Immature natural killer cell (primary cell): ENCODE measurements at regions not wholly inside any gene's neighbourhood (a gene's known extent, or its start where the extent isn't known, plus 50 kb on each side); places are given as distances from the start of the nearest gene placed in this dataset.

Source experiments
- DNase-seq, 3 donors: peaks; one replicate each; pipeline ENCODE4 v3.0.0; 2022; ENCODE audit warnings: mixed read lengths in 1 of 3
- H3K27ac Mint-ChIP-seq, 6 donors: one replicate each; pipeline ENCODE4 v1.8.0; 2020; ENCODE audit warnings: mixed read lengths in 6 of 6, mild to moderate bottlenecking in 5 of 6, inconsistent platforms in 4 of 6, moderate library complexity in 3 of 6
- H3K27me3 Mint-ChIP-seq, 3 donors: one replicate each; pipeline ENCODE4 v1.8.0; 2020 to 2021; ENCODE audit warnings: low read depth in 3 of 3, mild to moderate bottlenecking in 3 of 3, mixed read lengths in 3 of 3, moderate library complexity in 3 of 3, inconsistent platforms in 1 of 3
- H3K36me3 Mint-ChIP-seq, 3 donors: one replicate each; pipeline ENCODE4 v1.8.0; 2020; ENCODE audit warnings: mixed read lengths in 3 of 3, inconsistent platforms in 2 of 3, mild to moderate bottlenecking in 2 of 3
- H3K4me1 Mint-ChIP-seq, 2 donors: one replicate each; pipeline ENCODE4 v1.8.0; 2020; ENCODE audit warnings: inconsistent platforms in 2 of 2, mild to moderate bottlenecking in 2 of 2, mixed read lengths in 2 of 2, moderate library complexity in 1 of 2
- H3K4me3 Mint-ChIP-seq, 5 donors: one replicate each; pipeline ENCODE4 v1.8.0; 2020; ENCODE audit warnings: mild to moderate bottlenecking in 5 of 5, mixed read lengths in 5 of 5, inconsistent platforms in 3 of 5, moderate library complexity in 3 of 5
- H3K9me3 Mint-ChIP-seq, 6 donors: one replicate each; pipeline ENCODE4 v1.8.0; 2020; ENCODE audit warnings: mild to moderate bottlenecking in 6 of 6, mixed read lengths in 6 of 6, inconsistent platforms in 4 of 6, moderate library complexity in 3 of 6

DNA sequence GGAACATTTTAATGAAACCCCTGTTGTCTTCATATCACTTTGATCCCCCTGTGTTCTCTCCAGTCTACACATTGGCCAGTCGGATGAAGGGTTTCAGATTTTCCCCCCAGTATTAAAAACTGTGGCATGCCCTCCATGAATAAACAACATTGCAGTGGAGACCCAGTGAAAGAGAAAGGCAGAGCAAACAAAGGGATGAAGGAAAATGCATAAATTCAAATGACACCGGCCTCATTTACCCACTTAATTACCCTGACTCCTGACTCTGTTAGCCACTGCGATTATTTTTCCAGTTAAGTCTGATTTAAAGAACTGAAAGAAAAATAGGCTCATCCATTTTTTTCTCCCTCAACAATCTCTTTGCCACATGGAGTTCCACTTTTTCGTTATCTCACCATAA lies 569.2 kb downstream of the TFAP2B start:
- Mint-ChIP-seq H3K36me3 (peaks cover 0 to 3% (median 0%) of the 10 kb centered on the region in 3 donors), H3K4me3 (no peak overlapping the region), H3K4me1 (no peaks in the 10 kb centered on the region), H3K27ac (no peak overlapping the region), H3K27me3 (peaks cover 0 to 4% (median 0%) of the 10 kb centered on the region in 3 donors), H3K9me3 (peaks cover 2 to 25% (median 5%) of the 10 kb centered on the region in 6 donors)
- DNase-seq = no peak

DNA sequence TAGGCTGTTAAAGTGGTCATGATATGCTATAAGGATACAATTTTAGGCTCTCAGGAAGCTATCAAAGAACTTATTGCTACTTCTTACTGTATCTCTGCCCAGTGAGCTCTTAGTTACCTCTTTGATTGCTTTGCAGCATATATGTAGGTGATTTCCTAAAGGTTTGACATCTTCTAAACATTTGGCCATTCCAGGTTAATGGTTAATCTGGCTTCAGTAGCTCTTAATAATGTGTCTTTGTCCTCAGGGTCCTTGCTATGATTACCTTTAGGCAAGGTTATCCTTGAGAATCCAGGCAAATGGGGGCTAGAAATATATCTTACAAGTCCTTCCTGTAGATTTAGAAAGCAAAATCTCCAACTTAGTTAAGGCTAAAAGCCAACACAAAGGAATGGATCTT lies 575.4 kb downstream of the TFAP2B start:
- Mint-ChIP-seq H3K36me3 (peaks cover 0 to 3% (median 0%) of the 10 kb centered on the region in 3 donors), H3K9me3 (peaks cover 2 to 36% (median 6%) of the 10 kb centered on the region in 6 donors), H3K4me3 (no peak overlapping the region), H3K27me3 (peaks cover 0 to 4% (median 0%) of the 10 kb centered on the region in 3 donors), H3K27ac (no peak overlapping the region), H3K4me1 (no peaks in the 10 kb centered on the region)
- DNase-seq = no peak

- H3K4me1 Mint-ChIP-seq = no peaks in the 10 kb centered on the region
- H3K36me3 Mint-ChIP-seq = peaks cover 0 to 3% (median 0%) of the 10 kb centered on the region in 3 donors
- DNase-seq = no peak
- H3K4me3 Mint-ChIP-seq = no peak overlapping the region
- peaks cover 0 to 30% (median 5%) of the 10 kb centered on the region in 6 donors for H3K9me3 Mint-ChIP-seq
- H3K27ac Mint-ChIP-seq = no peak overlapping the region
- H3K27me3 Mint-ChIP-seq = peaks cover 0 to 2% (median 0%) of the 10 kb centered on the region in 3 donors
Observed at GRCh38 chr6:51396583-51396982, 577.9 kb downstream of the TFAP2B start.

- H3K27ac Mint-ChIP-seq = no peak overlapping the region
Observed at GRCh38 chr6:51398064-51398705, 579.5 kb downstream of the TFAP2B start.

GRCh38 chr6:51398793-51399192 lies 580.1 kb downstream of the TFAP2B start:
- Mint-ChIP-seq H3K9me3 (peaks cover 0 to 22% (median 0%) of the 10 kb centered on the region in 6 donors), H3K27ac (no peak overlapping the region), H3K36me3 (no peaks in the 10 kb centered on the region), H3K4me1 (no peaks in the 10 kb centered on the region), H3K27me3 (peaks cover 0 to 2% (median 0%) of the 10 kb centered on the region in 3 donors), H3K4me3 (no peak overlapping the region)
- no peak for DNase-seq

More at GRCh38 chr6:51398064-51398705, 579.5 kb downstream of the TFAP2B start:
- Mint-ChIP-seq H3K4me1 (no peaks in the 10 kb centered on the region), H3K4me3 (no peak overlapping the region), H3K9me3 (peaks cover 0 to 23% (median 3%) of the 10 kb centered on the region in 6 donors), H3K36me3 (no peaks in the 10 kb centered on the region), H3K27me3 (peaks cover 0 to 2% (median 0%) of the 10 kb centered on the region in 3 donors)
- no peak for DNase-seq

- Mint-ChIP-seq H3K27ac (no peak overlapping the region), H3K36me3 (peaks cover 0 to 3% (median 0%) of the 10 kb centered on the region in 3 donors), H3K27me3 (no peaks in the 10 kb centered on the region), H3K4me3 (no peak overlapping the region), H3K9me3 (peaks cover 4 to 16% (median 9%) of the 10 kb centered on the region in 6 donors), H3K4me1 (no peaks in the 10 kb centered on the region)
- DNase-seq = no peak
Observed at GRCh38 chr6:51410453-51410852, 591.8 kb downstream of the TFAP2B start.

DNA sequence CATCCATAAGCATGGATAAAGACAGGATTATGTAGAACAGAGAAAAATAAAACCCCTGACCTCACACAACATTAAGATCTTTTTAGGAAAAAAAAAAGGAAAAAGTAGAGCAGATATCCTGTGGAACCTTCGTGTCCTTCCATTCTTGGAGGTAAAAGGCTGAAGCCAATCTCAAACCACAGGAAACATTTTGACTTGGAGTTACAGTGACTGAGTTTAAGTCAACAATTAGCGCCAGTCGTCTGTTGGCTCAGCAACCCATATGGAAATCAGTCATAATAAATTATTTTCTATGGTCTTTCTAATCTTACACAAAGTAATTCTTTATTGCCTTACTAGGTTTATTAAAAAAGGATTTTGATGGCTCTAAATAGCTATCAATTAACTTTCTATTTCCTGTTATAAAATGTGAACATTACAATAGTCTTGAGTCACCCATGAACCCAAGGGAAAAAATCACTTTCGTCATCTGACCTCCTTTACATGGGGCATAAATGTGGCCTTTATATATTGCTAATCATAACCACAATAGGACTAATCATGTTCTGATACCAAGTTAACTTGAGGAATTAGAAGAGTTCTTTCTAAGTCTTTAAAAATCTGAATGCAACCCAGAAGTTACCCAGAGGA lies 592.9 kb downstream of the TFAP2B start:
- DNase-seq = no peak
- Mint-ChIP-seq H3K27ac (no peak overlapping the region), H3K36me3 (peaks cover 0 to 3% (median 0%) of the 10 kb centered on the region in 3 donors), H3K27me3 (no peaks in the 10 kb centered on the region), H3K9me3 (peaks cover 4 to 7% (median 5%) of the 10 kb centered on the region in 6 donors), H3K4me1 (no peaks in the 10 kb centered on the region), H3K4me3 (no peak overlapping the region)

GRCh38 chr6:51414361-51414760 lies 595.7 kb downstream of the TFAP2B start:
- no peak for DNase-seq
- Mint-ChIP-seq H3K27ac (no peak overlapping the region), H3K9me3 (peaks cover 5 to 10% (median 5%) of the 10 kb centered on the region in 6 donors), H3K4me1 (no peaks in the 10 kb centered on the region), H3K36me3 (peaks cover 0 to 3% (median 0%) of the 10 kb centered on the region in 3 donors), H3K27me3 (no peaks in the 10 kb centered on the region), H3K4me3 (no peak overlapping the region)

DNA sequence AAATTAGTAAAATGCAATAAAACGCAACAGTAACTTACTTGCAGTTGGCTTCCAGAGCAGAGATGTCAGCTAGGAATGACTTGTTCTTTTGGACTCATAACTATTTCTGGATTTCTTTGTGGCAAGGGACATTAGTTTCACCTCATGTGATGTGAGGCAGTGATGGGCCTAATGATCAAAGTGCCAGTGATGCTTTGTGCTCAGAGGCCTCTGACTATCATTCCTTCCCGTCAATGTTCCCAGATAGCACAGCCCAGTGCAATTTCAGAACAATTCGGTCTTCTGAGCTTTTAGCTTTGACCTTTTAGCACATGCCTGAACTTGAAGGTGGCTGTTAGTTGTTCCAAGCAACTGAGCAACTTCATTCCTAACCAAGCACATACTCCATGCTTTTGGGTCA lies 596.8 kb downstream of the TFAP2B start:
- H3K36me3 Mint-ChIP-seq = peaks cover 0 to 3% (median 0%) of the 10 kb centered on the region in 3 donors
- H3K27me3 Mint-ChIP-seq = no peaks in the 10 kb centered on the region
- H3K27ac Mint-ChIP-seq = no peak overlapping the region
- H3K4me1 Mint-ChIP-seq = no peaks in the 10 kb centered on the region
- H3K9me3 Mint-ChIP-seq = peaks cover 2 to 18% (median 7%) of the 10 kb centered on the region in 6 donors
- no peak overlapping the region for H3K4me3 Mint-ChIP-seq
- no peak for DNase-seq

GRCh38 chr6:51429017-51429712 lies 610.5 kb downstream of the TFAP2B start:
- DNase-seq = no peak
- no peaks in the 10 kb centered on the region for H3K4me1 Mint-ChIP-seq
- H3K9me3 Mint-ChIP-seq = peaks cover 2 to 39% (median 5%) of the 10 kb centered on the region in 6 donors
- H3K4me3 Mint-ChIP-seq = no peak overlapping the region
- no peaks in the 10 kb centered on the region for H3K36me3 Mint-ChIP-seq
- no peak overlapping the region for H3K27ac Mint-ChIP-seq
- H3K27me3 Mint-ChIP-seq = peaks cover 0 to 4% (median 2%) of the 10 kb centered on the region in 3 donors

GRCh38 chr6:51430589-51430988 lies 611.9 kb downstream of the TFAP2B start:
- Mint-ChIP-seq H3K4me3 (no peak overlapping the region), H3K27ac (no peak overlapping the region), H3K4me1 (no peaks in the 10 kb centered on the region), H3K27me3 (peaks cover 0 to 2% (median 0%) of the 10 kb centered on the region in 3 donors), H3K9me3 (peaks cover 2 to 33% (median 6%) of the 10 kb centered on the region in 6 donors), H3K36me3 (no peaks in the 10 kb centered on the region)
- no peak for DNase-seq

DNA sequence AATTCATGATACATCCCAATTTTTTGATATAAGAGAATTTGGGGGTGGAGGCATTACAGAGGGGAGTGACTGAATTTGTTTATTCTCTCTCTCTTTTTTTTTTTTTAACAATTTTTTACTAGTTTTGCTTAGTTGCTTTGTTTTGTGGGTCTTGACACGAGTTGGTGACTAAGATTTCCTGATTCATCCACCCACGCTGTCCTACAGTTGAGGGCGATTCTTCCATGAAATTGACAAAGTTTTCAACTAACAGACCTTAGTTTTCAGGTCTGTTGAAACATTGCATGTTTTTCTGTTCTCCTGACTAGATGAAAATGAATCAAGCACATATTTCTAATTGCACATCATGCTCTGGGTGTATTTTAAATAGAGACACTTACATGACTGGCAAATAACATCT lies 613.8 kb downstream of the TFAP2B start:
- Mint-ChIP-seq H3K27ac (no peak overlapping the region), H3K27me3 (peaks cover 0 to 1% (median 0%) of the 10 kb centered on the region in 3 donors), H3K4me1 (no peaks in the 10 kb centered on the region), H3K9me3 (peaks cover 3 to 26% (median 6%) of the 10 kb centered on the region in 6 donors), H3K4me3 (no peak overlapping the region), H3K36me3 (no peaks in the 10 kb centered on the region)
- no peak for DNase-seq

- Mint-ChIP-seq H3K27ac (no peak overlapping the region), H3K9me3 (peaks cover 0 to 35% (median 4%) of the 10 kb centered on the region in 6 donors), H3K36me3 (peaks cover 0 to 4% (median 0%) of the 10 kb centered on the region in 3 donors), H3K4me3 (no peak overlapping the region), H3K4me1 (no peaks in the 10 kb centered on the region), H3K27me3 (no peaks in the 10 kb centered on the region)
- DNase-seq = no peak
Observed at GRCh38 chr6:51450248-51450957, 631.7 kb downstream of the TFAP2B start.
